K562 (cell line): ENCODE measurements at regions not wholly inside any gene's neighbourhood (a gene's known extent, or its start where the extent isn't known, plus 50 kb on each side); places are given as distances from the start of the nearest gene placed in this dataset.

Source experiments
- ATAC-seq: fragments of 200-7000 bp; cut with Tn5 transposase; 3 replicates; pipeline ENCODE4 v1.9.1; 2020; ENCODE audit warnings: moderate library complexity
- BruUV-seq: library from RNA; stranded (reverse); fragments of 400-500 nt; replicated peaks from 2 replicates; lab custom pipeline; 2021; lab: Mats Ljungman, UMichigan
- CTCF ChIA-PET: fragments of 300-600 bp; formaldehyde crosslinking; extraction: SDS; loops from one replicate; lab custom pipeline; 2021; ENCODE audit warnings: low intra/inter-chr PET ratio; lab: Yijun Ruan, JAX
- POLR2A ChIA-PET: fragments of 300-600, 350-650 bp; sonication (Branson Sonifier 250); formaldehyde crosslinking; extraction: SDS; loops from one replicate; lab custom pipeline; 2021; ENCODE audit warnings: antibody characterized with exemption, inconsistent platforms; lab: Yijun Ruan, JAX
- DNase-seq, 4 experiments: peaks; one replicate each; pipeline versions ENCODE4 v3.0.0 to v3.0.0-alpha.2; 2011 to 2018; ENCODE audit warnings: low spot score in 3 of 4, mixed read lengths in 3 of 4; ENCODE audit errors: extremely low read depth in 1 of 4
- FAIRE-seq: peaks from 2 replicates; lab custom pipeline; 2011; peaks lifted over from hg19 to GRCh38; lab: Jason Lieb, UNC
- H2AFZ ChIP-seq: 2 replicates; pipeline ENCODE4 v1.6.0; 2011; ENCODE audit warnings: low read depth, low read length, control low read depth, inconsistent platforms
- H3K27ac ChIP-seq: fragments of 200-600 bp; 3 replicates; pipeline ENCODE4 v1.8.0; 2011; ENCODE audit warnings: low read depth, mild to moderate bottlenecking, control low read depth, inconsistent platforms, low read length, moderate library complexity, mixed read lengths; ENCODE audit errors: extremely low read depth
- H3K27me3 ChIP-seq, 2 experiments: fragments of 300-600 bp in 1 of 2; 2 replicates in 1 of 2; 3 replicates in 1 of 2; pipeline versions ENCODE4 v1.6.0 to v1.8.0; 2011; ENCODE audit warnings: inconsistent platforms in 2 of 2, low read length in 2 of 2, mild to moderate bottlenecking in 1 of 2, mixed read lengths in 1 of 2, moderate library complexity in 1 of 2; ENCODE audit not compliant: control insufficient read depth in 2 of 2, insufficient read depth in 2 of 2
- H3K36me3 ChIP-seq: fragments of 300-600 bp; 3 replicates; pipeline ENCODE4 v1.8.0; 2011; ENCODE audit warnings: mild to moderate bottlenecking, low read length, inconsistent platforms; ENCODE audit not compliant: control insufficient read depth, insufficient read depth
- H3K4me1 ChIP-seq, 2 experiments: fragments of 200-600 bp in 1 of 2; replicated peaks in 1 of 2; 2 replicates in 1 of 2; 3 replicates in 1 of 2; pipeline versions ENCODE4 v1.5.1 to v1.8.0; 2011; ENCODE audit warnings: inconsistent platforms in 2 of 2, low read length in 2 of 2, mild to moderate bottlenecking in 1 of 2, mixed read lengths in 1 of 2, moderate library complexity in 1 of 2; ENCODE audit not compliant: control insufficient read depth in 2 of 2, insufficient read depth in 2 of 2
- H3K4me2 ChIP-seq: 2 replicates; pipeline ENCODE4 v1.6.1; 2011; ENCODE audit warnings: low read length, control low read depth, inconsistent platforms, mixed read lengths; ENCODE audit not compliant: insufficient read depth
- H3K4me3 ChIP-seq: fragments of 200-600 bp; sonication (generic), shearing (Covaris generic); 2 replicates; pipeline ENCODE4 v1.5.1; 2016; ENCODE audit warnings: control low read depth, inconsistent platforms
- H3K79me2 ChIP-seq: fragments of 200-600 bp; 3 replicates; pipeline ENCODE4 v1.8.0; 2011; ENCODE audit warnings: low read length, inconsistent platforms; ENCODE audit not compliant: control insufficient read depth, insufficient read depth
- H3K9ac ChIP-seq, 2 experiments: 2 replicates each; pipeline versions ENCODE4 v1.6.0 to v1.6.1; 2011; ENCODE audit warnings: low read depth in 2 of 2, low read length in 2 of 2, control low read depth in 1 of 2, inconsistent platforms in 1 of 2, mild to moderate bottlenecking in 1 of 2, mixed read lengths in 1 of 2; ENCODE audit not compliant: insufficient read depth in 1 of 2
- H3K9me1 ChIP-seq: one replicate; pipeline ENCODE4 v1.6.0; 2011; ENCODE audit warnings: inconsistent platforms, mild to moderate bottlenecking, low read length, moderate library complexity; ENCODE audit not compliant: control insufficient read depth, insufficient read depth
- H3K9me3 ChIP-seq: replicated peaks from 2 replicates; pipeline ENCODE4 v1.5.1; 2011; ENCODE audit warnings: low read depth, low read length, inconsistent platforms; ENCODE audit not compliant: control insufficient read depth, insufficient read depth
- H4K20me1 ChIP-seq: replicated peaks from 2 replicates; pipeline ENCODE4 v1.6.1; 2011; ENCODE audit warnings: low read length, inconsistent platforms, mixed read lengths; ENCODE audit not compliant: control insufficient read depth, insufficient read depth
- CEBPZ ChIP-seq: fragments of 150-350 bp; IDR thresholded peaks from 2 replicates; pipeline ENCODE4 v1.6.1; 2014; ENCODE audit warnings: low read depth, mild to moderate bottlenecking, low read length, borderline replicate concordance
- CLOCK ChIP-seq: fragments of 250-450 bp; sonication (Bioruptor Pico); IDR thresholded peaks from 2 replicates; pipeline ENCODE4 v1.4.0; 2020; ENCODE audit warnings: mild to moderate bottlenecking, moderate library complexity, borderline replicate concordance
- DPF2 ChIP-seq: fragments of 450-650 bp; IDR thresholded peaks from 2 replicates; pipeline ENCODE4 v1.6.1; 2016
- GTF3C2 ChIP-seq: IDR thresholded peaks from 3 replicates; pipeline ENCODE4 v1.6.1; 2011; ENCODE audit warnings: borderline replicate concordance, mild to moderate bottlenecking, moderate library complexity; ENCODE audit not compliant: insufficient read length; ENCODE audit errors: extremely low read depth
- HMGN3 ChIP-seq: IDR thresholded peaks from 2 replicates; pipeline ENCODE4 v1.6.1; 2011; ENCODE audit warnings: borderline replicate concordance, low read depth, mild to moderate bottlenecking, mixed read lengths, low read length; ENCODE audit not compliant: insufficient read length; ENCODE audit errors: extremely low read depth
- KAT8 ChIP-seq: fragments of 450-650 bp; IDR thresholded peaks from 2 replicates; pipeline ENCODE4 v1.6.1; 2016; ENCODE audit warnings: low read depth, mild to moderate bottlenecking
- MAZ ChIP-seq, 2 experiments: fragments of 450-650 bp in 1 of 2; sonication (generic) in 1 of 2; formaldehyde crosslinking; IDR thresholded peaks in 1 of 2; conservative IDR thresholded peaks in 1 of 2; 2 replicates each; pipeline versions ENCODE4 v1.4.0 to v1.5.0; 2020; ENCODE audit warnings: mild to moderate bottlenecking in 1 of 2, missing genetic modification reagents in 1 of 2
- MEF2D ChIP-seq: conservative IDR thresholded peaks from 2 replicates; pipeline ENCODE4 v1.6.1; 2016; ENCODE audit warnings: low read depth, missing genetic modification characterization, missing compliant biosample characterization
- NCOA2 ChIP-seq, 2 experiments: fragments of 450-650 bp; IDR thresholded peaks; 2 replicates each; pipeline ENCODE4 v1.6.1; 2018; ENCODE audit warnings: mild to moderate bottlenecking in 2 of 2, moderate library complexity in 1 of 2; ENCODE audit not compliant: partially characterized antibody in 2 of 2
- RFX1 ChIP-seq: fragments of 450-650 bp; IDR thresholded peaks from 2 replicates; pipeline ENCODE4 v1.6.1; 2016; ENCODE audit warnings: mild to moderate bottlenecking, moderate library complexity
- SMC3 ChIP-seq: conservative IDR thresholded peaks from 2 replicates; pipeline ENCODE4 v1.6.1; 2011; ENCODE audit warnings: low read depth, low read length, improper control_type of control experiment; ENCODE audit not compliant: insufficient read depth
- ZBED1 ChIP-seq: IDR thresholded peaks from 2 replicates; pipeline ENCODE4 v1.6.1; 2014
- ZEB2 ChIP-seq: fragments of 450-650 bp; IDR thresholded peaks from 2 replicates; pipeline ENCODE4 v1.6.1; 2016
- WGBS: fragments of 100-300 bp; shearing (Covaris generic); methylation state at CpG from one replicate; pipeline ENCODE4 v1.1.6; 2016; ENCODE audit warnings: low coverage, mixed read lengths; ENCODE audit not compliant: insufficient coverage; ENCODE audit errors: missing lambda C conversion rate; 5-methylcytosine and 5-hydroxymethylcytosine counted together
- in situ Hi-C: fragments of 300-500 bp; cut with MboI; formaldehyde crosslinking; loops from 4 replicates; pipeline ENCODE4 v1.15.0; 2018; ENCODE audit warnings: inconsistent platforms, mixed read lengths
- intact Hi-C: fragments of 100-400 bp; cut with micrococcal nuclease; formaldehyde crosslinking; loops from 2 replicates; pipeline ENCODE4 v1.14.2; 2022

GRCh38 chr2:210971431-210971830, 415.0 kb downstream of the CPS1 start:
- 0% methylated on average over 1 of the region's 1 CpG for WGBS
- TF ChIP-seq MAZ (CRISPR knock-in tag; conservative IDR thresholded peaks at IDR 0.05 in 1 of 2, IDR thresholded peaks at IDR 0.05 in 1 of 2) (no peak), GTF3C2 (no peak), CEBPZ (no peak), ZEB2 (no peak), ZBED1 (no peak), MEF2D (tag) (no peak), KAT8 (no peak), NCOA2 (IDR thresholded peaks at IDR 0.05; ENCODE audit: partially characterized antibody in 2 of 2) (no peak), DPF2 (no peak), RFX1 (no peak), HMGN3 (no peak), CLOCK (no peak), SMC3 (no peak)

More at GRCh38 chr2:210971431-210971830, 415.0 kb downstream of the CPS1 start:
- DNase-seq (no peak), FAIRE-seq (no peak), ATAC-seq (no peak)
- Histone ChIP-seq H3K9ac (no peak overlapping the region), H3K9me3 (no peaks in the 10 kb centered on the region), H3K4me2 (no peak overlapping the region), H3K9me1 (no peaks in the 10 kb centered on the region), H3K36me3 (no peaks in the 10 kb centered on the region), H3K27me3 (no peaks in the 10 kb centered on the region), H2AFZ (no peak overlapping the region), H3K79me2 (no peaks in the 10 kb centered on the region), H4K20me1 (no peaks in the 10 kb centered on the region), H3K4me3 (no peak overlapping the region), H3K27ac (no peak overlapping the region), H3K4me1 (no peaks in the 10 kb centered on the region)
- BruUV-seq, result no TSS peak
- ChIA-PET POLR2A (no interaction called here), CTCF (no interaction called here)
- intact Hi-C loops, result no loop called here
- in situ Hi-C loops, result no loop called here
